ENCODE measurements at regions not wholly inside any gene's neighbourhood (a gene's known extent, or its start where the extent isn't known, plus 50 kb on each side); places are given as distances from the start of the nearest gene placed in this dataset.

- DNase-seq (ENCODE audit: low read depth, low spot score), result no peak
Observed at GRCh38 chr16:87241137-87241771, 75.9 kb downstream of the C16orf95 start.

- DNase-seq (ENCODE audit: low read depth, low spot score), result no peak
Observed at GRCh38 chr16:87243478-87243877, 73.7 kb downstream of the C16orf95 start.

DNA sequence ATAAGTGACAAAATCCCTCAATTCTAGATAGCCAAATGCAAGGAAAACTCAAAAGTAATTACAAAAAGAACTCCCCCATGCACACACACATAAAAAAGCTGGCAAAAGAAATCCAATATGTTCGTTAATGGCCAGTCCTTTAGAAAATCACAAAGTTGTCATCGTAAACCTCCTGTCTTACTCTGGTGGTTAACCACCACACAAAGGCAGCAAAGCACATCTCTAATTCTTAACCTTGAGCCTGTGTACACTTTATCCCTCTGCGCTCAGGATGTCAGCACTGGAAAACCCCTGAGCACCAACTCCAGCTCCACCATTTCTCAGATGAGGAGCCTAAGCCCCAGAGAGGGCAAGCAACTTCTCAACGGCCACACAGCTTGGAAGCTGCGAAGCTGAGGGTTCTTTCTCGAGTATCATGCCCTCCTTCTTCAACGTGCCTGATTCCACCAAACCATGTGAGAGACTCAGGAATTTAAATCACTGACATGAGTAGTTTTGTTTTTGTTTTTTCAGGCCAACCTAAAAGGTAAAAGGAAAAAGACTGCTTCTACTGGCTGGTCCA lies 72.5 kb downstream of the C16orf95 start:
- DNase-seq (ENCODE audit: low read depth, low spot score), result no peak

DNA sequence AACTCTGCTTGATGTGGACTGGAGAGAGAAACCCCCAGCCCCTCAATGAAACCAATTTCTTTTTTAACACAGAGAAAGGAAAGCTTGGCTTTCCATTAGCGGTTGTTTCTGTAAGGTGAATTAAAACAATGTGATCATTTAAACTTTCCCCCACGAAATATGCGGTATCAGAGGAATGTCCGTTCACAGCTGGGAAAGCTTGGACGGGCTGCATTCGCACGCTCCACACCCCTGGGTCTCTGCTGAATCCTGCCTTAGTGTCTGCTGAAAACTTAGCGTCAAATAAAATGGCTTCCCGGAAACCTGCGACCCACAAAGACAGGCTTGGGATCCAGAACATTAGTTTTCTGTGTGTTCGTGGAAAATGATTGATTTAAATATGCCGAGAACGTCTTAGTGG lies 71.7 kb downstream of the C16orf95 start:
- DNase-seq (ENCODE audit: low read depth, low spot score), result no peak

DNA sequence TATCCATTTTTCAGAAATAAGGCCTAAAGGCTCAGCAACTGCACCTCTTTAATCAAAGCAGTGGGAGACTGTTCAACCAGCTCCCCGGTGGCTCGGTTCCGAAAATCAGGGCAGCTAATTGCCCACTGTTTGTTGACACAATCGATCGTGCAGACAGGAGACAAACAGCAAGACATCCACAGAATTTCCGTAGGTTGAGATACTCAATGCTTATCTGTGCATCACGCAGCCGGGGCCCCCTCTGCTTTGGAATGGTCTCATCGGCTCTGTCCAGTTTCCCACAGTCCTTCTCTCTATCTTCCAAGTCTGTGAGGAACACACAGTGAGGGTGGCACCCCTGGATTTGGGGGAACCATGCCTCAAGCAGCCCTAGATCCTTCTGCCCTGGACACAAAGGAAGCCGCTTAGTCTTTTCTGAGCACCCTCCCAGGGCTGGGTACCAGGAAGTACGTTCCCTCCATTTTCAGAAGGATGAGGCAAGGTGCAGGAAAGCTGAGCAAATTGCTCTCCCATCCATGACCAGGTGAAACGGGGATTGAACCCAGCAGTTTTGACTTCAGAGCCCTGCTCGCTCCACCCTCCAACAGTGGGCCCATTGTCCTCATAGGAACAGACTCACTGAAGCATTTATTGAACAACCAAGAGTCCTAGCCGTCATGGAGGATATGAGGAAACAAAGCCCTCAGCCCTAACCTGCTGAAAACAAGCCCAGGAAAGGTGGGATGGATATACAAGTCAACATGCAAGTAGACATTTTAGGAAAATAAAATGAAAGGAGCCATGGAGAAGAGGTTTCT lies 70.7 kb downstream of the C16orf95 start:
- DNase-seq (ENCODE audit: low read depth, low spot score), result no peak

GRCh38 chr16:87248714-87249113 lies 68.5 kb downstream of the C16orf95 start:
- DNase-seq (ENCODE audit: low read depth, low spot score), result no peak

- DNase-seq (ENCODE audit: low read depth, low spot score), result no peak
Observed at GRCh38 chr16:87249425-87249824, 67.8 kb downstream of the C16orf95 start.

- DNase-seq (ENCODE audit: low read depth, low spot score), result no peak
Observed at GRCh38 chr16:87250431-87250960, 66.7 kb downstream of the C16orf95 start.

DNA sequence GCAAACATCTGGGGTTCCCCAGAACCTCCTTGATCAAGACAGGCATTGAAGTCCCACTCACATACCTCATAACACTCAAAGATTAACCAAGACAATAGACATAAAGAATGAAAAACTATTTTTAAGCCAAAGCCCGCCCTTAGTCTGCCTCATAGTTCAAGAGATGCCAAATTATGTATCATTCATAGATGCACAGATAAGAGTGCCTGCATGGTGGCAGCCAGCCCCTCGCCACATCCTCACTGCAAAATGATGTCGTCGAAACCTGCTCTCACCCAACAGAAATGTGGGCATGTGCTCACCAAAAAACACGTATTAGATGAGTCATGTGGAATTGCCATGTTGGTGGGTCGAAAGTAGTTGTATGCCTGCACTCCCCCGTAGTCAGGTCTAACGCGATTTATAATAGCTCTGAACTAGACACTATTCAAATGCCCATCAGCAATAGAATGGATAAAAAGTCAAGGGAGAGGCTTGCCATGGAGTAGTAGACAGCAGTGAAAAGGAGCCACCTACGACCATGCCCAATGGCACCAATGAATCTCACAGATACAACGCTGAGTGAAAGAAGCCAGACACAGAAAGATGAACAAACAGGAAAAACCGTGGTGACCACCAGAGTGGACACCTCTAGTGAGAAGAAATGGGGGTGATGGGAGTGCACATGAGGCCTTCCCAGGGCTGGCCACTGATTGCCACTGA lies 64.8 kb downstream of the C16orf95 start:
- no peak for DNase-seq (ENCODE audit: low read depth, low spot score)
